BE2C (cell line): ENCODE measurements at regions not wholly inside any gene's neighbourhood (a gene's known extent, or its start where the extent isn't known, plus 50 kb on each side); places are given as distances from the start of the nearest gene placed in this dataset.

Experiments
- DNase-seq: peaks from one replicate; pipeline ENCODE4 v3.0.0-alpha.2; 2020
- H3K27me3 ChIP-seq: fragments of 250-450 bp; sonication (Bioruptor Pico); 2 replicates; pipeline ENCODE4 v1.5.1; 2020; ENCODE audit warnings: mild to moderate bottlenecking
- H3K36me3 ChIP-seq: fragments of 250-450 bp; sonication (Bioruptor Pico); 2 replicates; pipeline ENCODE4 v1.5.1; 2020; ENCODE audit warnings: mild to moderate bottlenecking
- H3K4me1 ChIP-seq: fragments of 250-450 bp; sonication (Bioruptor Pico); 2 replicates; pipeline ENCODE4 v1.5.1; 2020
- H3K4me3 ChIP-seq: 2 replicates; pipeline ENCODE4 v1.5.1; 2011; ENCODE audit warnings: low read depth, low read length
- H3K9me3 ChIP-seq: fragments of 250-450 bp; sonication (Bioruptor Pico); 2 replicates; pipeline ENCODE4 v1.5.1; 2020
- CTCF ChIP-seq: IDR thresholded peaks from 2 replicates; pipeline ENCODE4 v1.5.1; 2012; ENCODE audit warnings: mild to moderate bottlenecking, low read depth, low read length

GRCh38 chr5:92374859-92375258, 991.7 kb upstream of the ARRDC3 start:
- no peak for TF ChIP-seq CTCF
- DNase-seq = no peak
- Histone ChIP-seq H3K36me3 (no peaks in the 10 kb centered on the region), H3K27me3 (no peaks in the 10 kb centered on the region), H3K9me3 (no peaks in the 10 kb centered on the region), H3K4me3 (no peak overlapping the region), H3K4me1 (no peaks in the 10 kb centered on the region)

- DNase-seq = no peak
- no peaks in the 10 kb centered on the region for H3K9me3 ChIP-seq
- no peaks in the 10 kb centered on the region for H3K4me1 ChIP-seq
- no peaks in the 10 kb centered on the region for H3K27me3 ChIP-seq
- no peaks in the 10 kb centered on the region for H3K36me3 ChIP-seq
- TF ChIP-seq CTCF = no peak
- no peak overlapping the region for H3K4me3 ChIP-seq
Measured at GRCh38 chr5:92372766-92373165, 989.6 kb upstream of the ARRDC3 start.

GRCh38 chr5:92371889-92372235, 988.7 kb upstream of the ARRDC3 start:
- no peaks in the 10 kb centered on the region for H3K36me3 ChIP-seq
- DNase-seq = no peak
- H3K4me1 ChIP-seq = no peaks in the 10 kb centered on the region
- H3K27me3 ChIP-seq = no peaks in the 10 kb centered on the region
- no peak for TF ChIP-seq CTCF
- H3K9me3 ChIP-seq = no peaks in the 10 kb centered on the region
- no peak overlapping the region for H3K4me3 ChIP-seq

- Histone ChIP-seq H3K36me3 (no peaks in the 10 kb centered on the region), H3K4me3 (no peak overlapping the region), H3K27me3 (no peaks in the 10 kb centered on the region), H3K9me3 (no peaks in the 10 kb centered on the region), H3K4me1 (no peaks in the 10 kb centered on the region)
- DNase-seq = no peak
- no peak for TF ChIP-seq CTCF
Measured at GRCh38 chr5:92371171-92371888, 988.2 kb upstream of the ARRDC3 start.

GRCh38 chr5:92370032-92370431, 986.9 kb upstream of the ARRDC3 start:
- no peaks in the 10 kb centered on the region for H3K4me1 ChIP-seq
- no peak for TF ChIP-seq CTCF
- DNase-seq = no peak
- H3K27me3 ChIP-seq = no peaks in the 10 kb centered on the region
- no peak overlapping the region for H3K4me3 ChIP-seq
- H3K9me3 ChIP-seq = no peaks in the 10 kb centered on the region
- no peaks in the 10 kb centered on the region for H3K36me3 ChIP-seq

- no peaks in the 10 kb centered on the region for H3K9me3 ChIP-seq
- DNase-seq = no peak
- TF ChIP-seq CTCF = no peak
Measured at GRCh38 chr5:92369587-92369986, 986.5 kb upstream of the ARRDC3 start.

More at GRCh38 chr5:92369587-92369986, 986.5 kb upstream of the ARRDC3 start:
- Histone ChIP-seq H3K4me1 (no peaks in the 10 kb centered on the region), H3K36me3 (no peaks in the 10 kb centered on the region), H3K27me3 (no peaks in the 10 kb centered on the region), H3K4me3 (no peak overlapping the region)
